ENCODE measurements at regions not wholly inside any gene's neighbourhood (a gene's known extent, or its start where the extent isn't known, plus 50 kb on each side); places are given as distances from the start of the nearest gene placed in this dataset.
"Not testable (repeated sequence)": the region's sequence is repeated elsewhere in the genome, so short reads cannot be mapped to it uniquely, and the experiment has no call there.

DNA sequence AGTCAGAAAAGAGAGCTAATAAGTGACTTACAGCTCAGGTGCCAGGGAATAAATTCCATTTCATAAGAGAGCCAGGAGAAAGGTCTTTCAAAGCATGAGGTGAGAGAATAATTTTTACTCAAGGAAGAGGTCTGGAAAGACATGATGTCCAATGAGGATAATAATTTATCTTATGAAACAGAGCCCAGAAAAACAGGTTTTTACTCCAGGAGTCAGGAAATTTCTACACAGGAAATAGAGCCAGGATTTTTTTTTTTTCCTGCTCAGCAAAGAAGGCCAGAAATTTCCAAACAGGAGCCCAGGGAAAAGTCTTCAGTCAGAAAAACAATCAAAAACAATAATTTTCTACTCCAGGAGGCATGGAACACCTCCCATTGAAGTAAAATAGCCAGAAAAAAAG is 1185.7 kb upstream of the TSPY4 start:
- no peak for DNase-seq

DNA sequence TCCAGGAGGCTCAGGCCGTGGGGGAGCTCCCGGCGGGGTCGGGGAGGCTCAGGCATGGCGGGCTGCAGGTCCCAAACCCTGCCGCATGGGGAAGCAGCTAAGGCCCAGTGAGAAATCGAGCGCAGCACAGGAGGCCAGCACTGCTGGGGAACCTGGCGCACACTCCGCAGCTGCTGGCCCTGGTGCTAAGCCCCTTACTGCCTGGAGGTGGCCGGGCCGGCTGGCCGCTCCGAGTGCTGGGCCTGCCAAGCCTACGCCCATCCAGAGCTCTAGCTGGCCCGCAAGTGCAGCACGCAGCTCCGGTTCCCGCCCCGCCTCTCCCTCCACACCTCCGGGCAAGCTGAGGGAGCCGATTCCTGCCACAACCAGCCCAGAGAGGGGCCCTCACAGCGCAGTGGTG is 1208.7 kb upstream of the TSPY4 start:
- no peak for DNase-seq

DNA sequence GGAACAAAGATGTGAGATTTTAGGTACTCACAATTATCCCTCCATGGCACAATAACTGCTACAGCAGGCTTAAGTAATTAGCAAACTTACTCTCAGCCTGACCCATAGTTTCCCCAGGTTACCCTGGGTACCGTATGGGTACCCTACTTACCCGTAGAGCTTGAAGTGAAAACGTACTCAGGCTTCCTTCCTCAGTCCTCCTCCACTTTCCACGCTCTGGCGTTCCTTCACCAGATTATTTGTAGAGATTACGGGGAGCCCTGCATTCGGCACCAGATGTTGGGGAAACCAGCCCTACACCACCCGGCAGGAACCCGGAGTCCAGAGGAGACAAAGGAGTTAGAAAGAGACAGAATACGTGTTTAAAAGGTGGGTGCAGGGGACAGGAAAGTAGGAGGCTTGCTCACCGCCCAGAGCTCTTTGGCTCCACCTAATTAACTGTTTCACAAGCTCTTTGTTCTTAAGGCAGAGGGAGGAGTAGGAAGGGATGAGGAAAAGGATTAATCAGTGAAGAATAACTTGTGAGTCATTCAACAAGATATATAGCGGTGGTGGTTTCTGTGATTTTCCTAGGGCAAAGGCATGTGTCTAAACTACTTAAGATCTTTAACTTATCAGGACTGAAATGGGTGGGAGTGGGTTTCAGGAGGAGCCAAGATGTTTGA is 1211.2 kb upstream of the TSPY4 start:
- no peak for DNase-seq

DNA sequence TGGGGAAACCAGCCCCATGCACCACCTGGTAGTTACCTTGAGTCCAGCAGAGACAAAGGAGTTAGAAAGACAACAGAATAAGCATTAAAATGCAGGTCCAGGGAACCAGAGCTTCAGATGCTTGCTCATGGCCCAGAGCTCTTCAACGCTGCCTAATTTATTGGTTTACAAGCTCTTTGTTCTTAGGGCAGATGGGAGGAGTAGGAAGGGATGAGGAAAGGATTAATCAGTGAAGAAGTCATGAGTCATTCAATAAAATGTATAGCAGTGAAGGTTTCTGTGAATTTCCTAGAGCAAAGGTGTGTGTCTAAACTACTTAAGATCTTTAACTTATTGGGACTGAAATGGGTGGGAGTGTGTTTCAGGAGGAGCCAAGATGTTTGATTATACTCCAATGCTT is 1210.3 kb upstream of the AMELY start:
- no peak for DNase-seq

DNA sequence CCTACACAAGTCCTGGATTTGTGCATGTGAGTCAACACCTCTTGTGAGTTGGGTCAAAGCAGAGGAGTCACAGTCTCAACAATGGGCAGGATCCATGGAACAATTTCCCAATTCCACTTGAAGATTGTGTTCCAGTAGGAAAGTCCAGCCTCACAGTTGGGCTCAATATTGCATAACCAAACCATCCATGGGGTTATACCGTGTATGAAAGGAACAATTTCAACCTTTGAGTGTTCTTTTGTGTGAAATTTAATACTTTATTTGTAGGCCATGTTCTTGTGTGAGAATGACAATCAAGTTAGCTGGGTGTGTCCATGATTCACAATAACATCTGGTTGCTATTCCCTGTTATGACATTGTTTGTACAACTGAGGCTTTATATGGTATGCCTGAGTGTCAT is 1182.9 kb upstream of the AMELY start:
- no peak for DNase-seq

DNA sequence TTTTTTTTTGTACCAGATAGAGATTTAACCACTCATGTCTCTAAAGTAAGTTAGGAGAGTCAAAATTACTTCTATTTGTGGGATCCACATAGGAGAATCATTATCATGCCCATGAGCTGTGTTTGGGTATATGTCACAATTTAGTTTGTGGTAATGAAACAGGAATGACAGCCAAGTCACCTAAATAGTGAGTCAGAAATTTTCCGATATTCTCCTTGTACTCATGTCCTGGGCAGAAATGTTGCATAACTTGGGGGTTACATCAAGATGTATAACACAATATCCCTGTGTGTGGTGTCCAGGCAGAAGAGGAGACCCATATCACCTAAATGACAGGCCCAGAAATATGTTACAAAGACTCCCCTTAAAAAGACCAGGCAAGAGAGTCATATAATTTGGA is 1181.4 kb upstream of the AMELY start:
- DNase-seq, result no peak

DNA sequence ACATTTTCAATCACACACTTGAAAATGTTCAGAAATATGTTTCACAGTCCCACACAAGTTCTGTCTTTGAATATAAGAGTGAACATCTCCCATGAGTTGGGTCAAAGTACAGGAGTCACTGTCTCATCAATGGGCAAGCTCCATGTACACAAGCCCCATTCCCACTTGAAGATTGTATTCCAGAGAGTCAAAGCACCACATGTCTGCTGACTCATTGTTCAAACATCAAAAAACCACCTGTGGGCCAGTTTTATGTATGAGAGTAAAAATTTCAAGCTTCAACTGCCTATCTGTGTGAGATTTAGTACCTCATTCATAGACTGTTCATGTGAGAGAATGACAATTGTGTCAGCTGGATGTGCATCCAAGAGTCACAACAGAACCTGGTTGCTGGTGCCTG is 1174.4 kb upstream of the AMELY start:
- DNase-seq, result no peak

DNA sequence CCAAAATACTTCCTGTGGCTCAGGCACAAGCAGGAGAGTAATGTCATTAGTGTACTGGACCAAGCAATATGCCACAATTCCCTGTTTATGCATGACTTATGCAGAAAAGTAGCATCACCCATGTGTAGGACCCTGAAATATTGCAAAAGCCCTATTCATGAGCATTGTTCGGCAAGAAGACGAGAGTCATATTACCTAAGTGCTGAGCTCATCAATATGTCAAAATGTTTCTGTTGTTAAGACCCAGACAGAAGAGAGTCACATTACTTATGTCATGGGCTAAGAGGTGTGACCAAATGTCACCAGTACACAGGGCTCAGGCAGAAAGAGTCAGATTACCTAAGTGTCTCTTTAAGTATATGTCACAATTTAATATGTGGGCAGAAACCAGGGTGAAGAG is 1172.6 kb upstream of the AMELY start:
- DNase-seq, result no peak

DNA sequence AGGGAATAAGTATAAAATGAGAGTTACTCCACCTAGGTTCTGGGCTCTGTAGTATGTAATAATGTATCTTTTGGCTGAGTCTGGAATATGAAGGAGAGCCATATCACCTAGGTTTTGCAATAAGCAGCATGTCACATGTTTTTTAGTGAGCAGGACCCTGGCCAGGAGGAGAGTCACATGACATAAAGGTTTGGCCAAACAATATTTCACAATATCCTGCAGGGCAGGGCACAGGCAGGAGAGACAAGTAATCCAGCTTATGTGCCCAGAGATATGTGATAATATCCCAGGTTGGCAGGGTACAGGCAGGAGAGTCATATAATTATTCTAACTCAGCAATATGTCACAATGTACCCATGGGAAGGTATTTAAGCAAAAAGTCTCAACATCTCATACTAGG is 1169.6 kb upstream of the AMELY start:
- no peak for DNase-seq

DNA sequence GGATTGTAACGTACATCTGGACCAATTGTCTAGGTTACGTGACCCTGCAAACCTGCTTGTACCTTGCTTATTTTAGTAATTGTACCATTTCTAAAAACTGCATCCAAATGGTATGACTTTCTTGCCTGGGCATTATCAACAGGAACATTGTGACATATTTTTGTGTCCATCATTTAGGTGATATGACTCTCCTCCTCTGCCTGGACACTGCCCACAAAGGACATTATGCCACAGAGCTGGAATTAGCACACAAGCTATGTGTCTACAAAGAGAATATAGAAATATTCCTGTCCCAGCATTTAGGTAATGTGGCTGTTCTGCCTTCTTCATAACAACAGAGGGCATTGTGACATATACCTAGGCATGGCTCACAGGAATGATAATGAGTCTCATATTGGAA is 1153.7 kb upstream of the AMELY start:
- DNase-seq, result no peak

DNA sequence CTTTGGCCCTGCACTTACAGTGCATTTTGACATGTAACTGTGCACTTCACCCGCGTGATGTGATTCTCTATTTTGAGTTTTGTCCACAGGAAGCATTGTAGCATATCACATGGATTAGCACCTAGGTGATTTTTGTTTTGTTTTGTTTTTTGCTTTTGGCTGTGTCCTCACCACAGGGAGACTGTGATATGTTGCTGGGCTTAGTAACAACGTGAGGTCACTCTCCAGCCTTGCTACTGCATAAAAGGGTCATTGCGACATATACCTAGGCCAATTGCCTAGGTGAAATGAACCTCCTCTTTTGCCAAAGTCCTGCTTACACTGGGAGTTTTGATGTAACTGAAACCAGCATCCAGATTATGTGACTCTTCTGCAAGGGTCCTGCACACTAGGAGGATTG is 1152.9 kb upstream of the AMELY start:
- DNase-seq, result no peak

DNA sequence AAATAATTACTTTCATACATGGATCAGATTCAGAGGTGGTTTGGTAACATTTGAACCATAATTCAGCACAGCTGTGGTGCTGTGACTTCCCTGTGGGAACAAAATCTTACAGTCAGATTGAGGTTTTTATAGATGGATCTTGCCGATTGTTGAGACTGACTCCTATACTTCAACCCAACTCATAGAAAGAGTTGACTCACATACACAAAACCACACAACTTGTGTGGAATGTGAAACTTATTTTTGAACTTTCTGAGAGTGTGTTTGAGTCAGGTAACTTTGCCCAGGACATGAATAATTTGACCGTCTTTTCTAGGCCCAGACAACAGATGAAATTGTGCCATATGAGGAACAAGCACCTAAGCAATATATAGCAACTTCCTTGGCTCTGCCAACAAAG is 1152.4 kb upstream of the AMELY start:
- no peak for DNase-seq

DNA sequence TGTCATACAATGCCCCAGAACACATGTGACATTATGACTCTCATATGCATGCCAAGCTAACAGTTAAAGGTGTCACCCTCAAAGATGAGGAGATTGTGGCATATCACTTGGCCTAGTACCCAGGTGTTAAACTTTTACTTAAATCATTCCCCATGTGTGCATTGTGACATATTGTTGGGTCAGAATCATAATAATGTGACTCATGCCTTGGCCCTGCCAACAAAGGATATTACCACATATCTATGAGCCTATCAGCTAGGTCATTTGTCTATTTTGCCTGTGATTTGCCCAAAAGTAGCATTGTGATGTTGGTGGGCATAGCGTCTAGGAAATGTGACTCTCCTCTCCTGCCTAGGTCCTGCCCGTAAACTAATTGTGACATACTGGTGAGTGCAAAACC is 1147.1 kb upstream of the AMELY start:
- no peak for DNase-seq

DNA sequence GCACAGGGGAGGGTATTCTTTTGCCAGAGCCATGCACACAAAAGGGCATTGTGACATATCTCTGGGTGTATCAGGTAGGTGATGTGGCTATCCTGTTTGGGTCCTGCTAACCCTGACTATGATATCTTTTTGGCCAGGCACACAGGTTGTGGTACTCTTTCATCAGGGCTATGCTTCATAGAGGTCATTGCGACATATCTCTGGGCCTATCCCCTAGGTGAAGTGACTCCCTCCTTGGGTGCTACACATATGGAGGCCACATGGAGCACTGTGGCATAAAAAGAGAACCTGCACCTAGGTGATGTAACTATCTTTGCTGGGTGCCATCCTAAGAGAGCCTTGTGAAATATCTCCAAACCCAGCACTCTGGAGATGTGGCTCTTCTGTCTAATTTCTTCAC is 1139.8 kb upstream of the AMELY start:
- DNase-seq, result no peak

DNA sequence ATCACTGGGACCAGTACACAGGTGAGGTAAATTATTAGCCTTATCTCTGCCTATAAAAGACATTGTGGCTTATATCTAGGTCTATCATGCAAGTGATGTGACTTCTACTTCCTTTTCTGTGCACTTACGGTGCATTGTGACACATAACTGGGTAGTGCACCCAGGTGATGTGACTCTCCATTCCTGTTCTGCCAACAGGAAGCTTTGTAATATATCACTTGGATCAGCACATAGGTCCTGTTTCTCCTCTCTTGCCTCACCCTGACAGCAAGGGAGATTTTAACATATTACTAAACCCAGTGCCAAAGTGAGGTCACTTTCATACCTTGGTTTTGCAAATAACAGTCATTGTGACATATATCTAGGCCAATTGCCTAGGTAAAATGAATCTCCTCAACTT is 1129.7 kb upstream of the AMELY start:
- no peak for DNase-seq

DNA sequence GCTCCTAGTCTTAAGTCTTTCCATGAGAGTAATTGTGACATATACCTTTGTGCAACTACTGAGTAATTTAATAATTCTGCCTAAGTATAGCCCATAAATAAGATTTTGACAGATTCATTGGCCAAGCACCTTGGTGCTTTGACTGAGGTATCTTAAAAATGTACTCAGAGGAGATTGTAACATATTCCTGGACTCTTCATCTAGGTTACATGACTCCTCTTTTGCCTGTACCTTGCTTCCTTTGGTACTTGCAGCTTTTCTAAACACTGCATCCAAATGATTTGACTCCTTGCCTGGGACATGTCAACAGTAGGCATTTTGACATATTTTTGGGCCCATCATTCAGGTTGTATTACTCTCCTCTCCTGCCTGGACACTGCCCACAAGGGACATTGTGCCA is 1125.0 kb upstream of the AMELY start:
- no peak for DNase-seq

DNA sequence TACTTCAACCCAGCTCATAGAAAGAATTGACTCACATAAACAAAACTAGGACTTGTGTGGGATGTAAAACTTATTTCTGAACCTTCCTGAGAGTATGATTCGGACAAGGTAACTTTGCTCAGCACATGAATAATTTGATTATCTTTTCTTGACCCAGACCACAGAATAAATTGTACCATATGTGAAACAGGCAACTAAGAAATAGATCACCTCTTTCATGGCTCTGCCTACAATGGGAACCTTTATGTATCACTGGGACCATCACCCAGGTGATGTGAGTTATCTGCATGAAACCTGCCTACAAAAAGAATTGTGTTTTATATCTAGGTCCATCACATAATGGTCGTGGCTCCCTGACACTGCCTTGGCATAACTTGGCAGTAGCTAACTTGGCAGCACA is 1124.1 kb upstream of the AMELY start:
- no peak for DNase-seq

DNA sequence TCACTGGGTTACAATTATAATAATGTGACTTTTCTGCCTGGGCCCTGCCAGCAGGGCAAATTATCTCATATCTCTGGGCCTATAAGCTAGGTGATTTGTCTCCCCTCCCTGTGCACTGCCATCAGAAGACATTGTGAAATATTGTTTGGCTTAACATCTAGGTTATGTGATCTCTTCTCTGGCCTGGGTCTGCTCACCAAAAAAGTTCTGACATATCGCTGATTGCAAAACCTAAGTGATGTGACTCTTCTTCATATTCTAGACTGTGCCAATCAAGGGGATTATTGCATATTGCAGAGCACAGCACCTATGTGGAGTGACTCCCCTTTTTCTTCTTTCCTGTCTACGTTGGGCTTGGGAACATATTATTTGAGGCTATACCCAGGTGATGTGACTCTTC is 1123.1 kb upstream of the AMELY start:
- DNase-seq, result no peak

DNA sequence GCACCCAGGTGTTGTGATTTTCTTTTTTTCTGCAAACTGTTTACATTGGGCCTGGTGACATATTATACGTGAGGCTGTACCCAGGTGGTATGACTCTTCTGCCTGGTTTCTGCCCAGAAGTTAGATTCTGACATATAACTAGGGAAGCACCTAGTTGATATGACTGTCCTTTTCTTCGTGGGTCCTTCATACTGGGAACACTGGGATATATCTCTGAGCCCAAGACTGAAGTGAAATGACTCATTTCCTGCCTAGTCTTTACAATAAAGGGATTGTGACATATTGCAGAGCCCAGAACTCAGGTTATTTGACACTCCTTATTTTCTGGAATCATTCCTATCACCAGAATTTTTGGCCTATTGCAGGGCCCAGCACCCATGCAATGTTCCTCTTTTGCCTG is 1121.6 kb upstream of the AMELY start:
- DNase-seq, result no peak

DNA sequence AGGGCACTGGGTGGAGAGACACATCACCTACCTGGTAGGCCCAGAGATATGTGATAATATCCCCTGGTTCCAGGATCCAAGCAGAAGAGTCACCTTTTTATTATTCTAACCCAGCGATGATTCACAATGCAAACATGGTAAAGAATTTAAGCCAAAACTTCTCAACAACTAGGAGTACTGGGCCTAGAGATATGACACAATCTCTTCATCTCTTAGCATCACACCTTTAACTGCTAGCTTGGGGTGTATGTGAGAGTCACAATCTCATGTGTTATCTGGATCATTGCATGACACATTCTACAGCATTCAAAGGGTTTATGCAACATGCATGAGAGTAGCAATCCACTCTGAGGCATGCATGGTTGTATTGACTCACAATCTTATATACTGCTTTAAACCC is 1109.0 kb upstream of the AMELY start:
- no peak for DNase-seq

DNA sequence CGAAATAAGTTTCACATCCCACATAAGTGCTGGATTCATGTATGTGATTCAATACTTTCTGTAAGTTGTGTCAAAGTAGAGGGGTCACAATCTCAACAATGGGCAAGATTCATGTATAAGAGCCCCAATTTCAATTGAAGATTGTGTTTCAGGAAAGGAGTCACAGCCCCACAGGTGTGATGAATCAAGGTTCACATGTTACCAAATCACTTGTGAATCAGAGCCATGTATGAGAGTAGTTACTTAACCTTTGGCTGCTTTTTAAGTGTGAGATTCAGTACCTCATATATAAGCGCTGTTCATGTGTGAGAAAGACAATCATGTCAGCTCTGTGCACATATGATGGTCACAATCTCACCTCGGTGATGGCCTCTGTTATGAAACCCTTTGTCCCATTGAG is 1100.0 kb upstream of the AMELY start:
- no peak for DNase-seq

DNA sequence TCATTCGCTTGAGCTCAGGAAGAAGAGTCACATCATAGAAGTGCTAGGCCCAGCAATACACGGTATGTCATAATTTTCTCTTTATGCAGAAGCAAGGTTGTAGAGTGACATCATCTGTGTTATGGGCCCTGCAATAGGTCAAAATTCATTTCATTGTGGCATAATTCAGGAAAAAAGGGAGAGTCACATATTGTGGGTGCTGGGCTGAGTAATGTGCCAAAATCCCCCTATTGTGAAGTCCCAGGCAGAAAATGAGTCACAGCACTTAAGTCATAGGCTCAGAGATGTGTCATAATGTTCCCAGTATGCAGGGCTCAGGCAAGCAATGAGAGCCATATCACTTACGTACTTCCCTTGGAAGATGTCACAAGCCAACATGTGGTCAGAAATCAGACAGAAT is 1092.6 kb upstream of the AMELY start:
- peak; percentile 4 for DNase-seq

DNA sequence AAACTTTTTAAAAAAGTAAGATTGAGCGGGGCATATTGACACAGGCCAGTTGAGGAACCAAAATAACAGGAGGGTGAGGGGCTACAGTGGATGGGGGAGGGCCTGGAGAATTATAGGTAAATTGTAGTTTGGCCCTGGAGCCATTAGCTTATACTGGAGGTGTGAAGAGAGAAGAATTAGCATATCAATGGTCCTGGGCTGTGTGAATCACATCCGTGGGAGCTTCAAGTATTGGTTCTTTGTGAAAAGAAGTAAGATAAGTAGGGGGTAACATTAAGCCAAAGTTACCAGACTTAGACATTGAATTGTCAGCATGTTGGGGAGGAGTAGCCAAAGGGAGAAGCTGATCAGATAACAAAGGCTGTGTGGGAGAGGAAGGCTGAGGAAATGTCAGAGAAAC is 1085.2 kb upstream of the AMELY start:
- no peak for DNase-seq

DNA sequence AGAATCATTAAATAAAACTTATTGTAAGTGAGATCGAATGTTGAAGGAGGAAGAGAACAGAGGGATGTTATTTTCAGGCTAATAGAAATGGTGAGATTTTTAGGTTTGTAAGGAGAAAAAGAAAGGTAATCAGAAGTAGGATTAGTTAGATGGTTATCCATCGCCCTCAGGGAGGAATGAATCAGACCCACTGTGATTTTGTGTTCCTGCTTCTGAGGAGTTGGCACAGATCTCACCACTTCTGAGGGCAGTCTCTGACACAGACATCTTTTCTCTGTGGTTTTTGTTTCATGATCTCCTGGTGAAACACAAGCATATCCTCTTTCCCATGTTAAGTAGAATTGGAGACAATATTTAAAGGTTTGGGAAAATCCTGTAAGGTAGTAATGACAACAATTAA is 1083.2 kb upstream of the AMELY start:
- DNase-seq, result not testable (repeated sequence)

DNA sequence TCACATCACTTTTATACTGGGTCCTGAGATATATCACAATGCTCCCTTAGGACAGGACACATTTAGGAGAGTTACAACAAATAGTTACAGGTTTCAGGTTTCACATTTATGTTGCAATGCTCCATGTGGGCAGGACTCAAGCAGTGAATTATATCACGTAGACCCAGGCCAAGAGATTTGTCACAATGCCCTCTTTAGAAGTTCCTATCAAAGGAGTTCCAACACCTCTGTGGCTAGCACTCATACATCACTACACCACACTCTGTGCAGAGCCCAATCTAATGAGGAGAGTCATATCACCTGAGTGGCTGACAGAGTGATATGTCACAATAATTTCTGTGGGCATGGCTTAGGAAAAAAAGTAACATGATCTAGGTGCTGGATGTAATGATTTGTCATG is 1068.2 kb upstream of the AMELY start:
- no peak for DNase-seq

DNA sequence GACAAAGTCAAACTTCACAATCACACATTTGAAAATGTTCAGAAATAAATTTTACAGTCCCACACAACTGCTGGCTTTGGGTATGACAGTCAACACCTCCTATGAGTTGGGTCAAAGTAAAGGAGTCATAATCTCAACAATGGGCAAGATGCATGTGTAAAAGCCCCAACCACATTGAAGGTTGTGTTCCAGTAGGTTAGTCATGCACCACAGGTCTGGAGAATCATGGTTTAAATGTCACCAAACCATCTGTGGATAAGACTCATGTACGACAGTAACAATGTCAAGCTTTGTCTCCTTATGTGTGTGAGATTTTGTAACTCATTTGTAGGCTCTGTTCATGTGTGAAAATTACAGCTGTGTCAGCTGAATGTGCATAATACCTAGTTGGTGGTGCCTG is 1065.7 kb upstream of the AMELY start:
- DNase-seq, result no peak
